WTC11 (cell line): ENCODE measurements at regions not wholly inside any gene's neighbourhood (a gene's known extent, or its start where the extent isn't known, plus 50 kb on each side); places are given as distances from the start of the nearest gene placed in this dataset.

ENCODE experiments used
- ATAC-seq: fragments of 200-7000 bp; cut with Tn5 transposase; 2 replicates; pipeline ENCODE4 v1.10.0; 2021; ENCODE audit warnings: mild to moderate bottlenecking, moderate library complexity
- CTCF ChIA-PET: fragments of 300-600 bp; sonication (Branson Sonifier 250); formaldehyde crosslinking; loops from one replicate; lab custom pipeline; 2021; ENCODE audit warnings: antibody characterized with exemption; lab: Charles Lee
- POLR2A ChIA-PET: fragments of 350-600 bp; sonication (Branson Sonifier 250); formaldehyde crosslinking; loops from one replicate; lab custom pipeline; 2021; ENCODE audit warnings: antibody characterized with exemption; lab: Charles Lee
- DNase-seq: peaks from one replicate; pipeline ENCODE4 v3.0.0; 2021; ENCODE audit warnings: low spot score
- H3K27ac Mint-ChIP-seq: 2 replicates; pipeline ENCODE4 v1.8.0; 2021; ENCODE audit warnings: mixed read lengths
- H3K27me3 Mint-ChIP-seq: 2 replicates; pipeline ENCODE4 v1.8.0; 2021; ENCODE audit warnings: low read depth, mild to moderate bottlenecking, moderate library complexity, mixed read lengths
- H3K36me3 Mint-ChIP-seq: 2 replicates; pipeline ENCODE4 v1.8.0; 2021; ENCODE audit warnings: mixed read lengths
- H3K4me1 Mint-ChIP-seq: 2 replicates; pipeline ENCODE4 v1.8.0; 2022; ENCODE audit warnings: mixed read lengths
- H3K4me3 Mint-ChIP-seq: 2 replicates; pipeline ENCODE4 v1.8.0; 2021; ENCODE audit warnings: mild to moderate bottlenecking, moderate library complexity, mixed read lengths
- H3K9me3 Mint-ChIP-seq: 2 replicates; pipeline ENCODE4 v1.8.0; 2021; ENCODE audit warnings: mixed read lengths
- ATF6 ChIP-seq: sonication (generic); formaldehyde crosslinking; IDR thresholded peaks from 2 replicates; pipeline ENCODE4 v1.8.1; 2023; ENCODE audit warnings: mild to moderate bottlenecking, missing genetic modification reagents
- CBFB ChIP-seq: sonication (generic); formaldehyde crosslinking; IDR thresholded peaks from 2 replicates; pipeline ENCODE4 v1.8.1; 2022; ENCODE audit warnings: mild to moderate bottlenecking, low read depth, missing genetic modification reagents
- CDX4 ChIP-seq: fragments of 250-450 bp; sonication (Bioruptor Pico); IDR thresholded peaks from 2 replicates; pipeline ENCODE4 v1.9.0; 2021; ENCODE audit warnings: moderate library complexity, mild to moderate bottlenecking, inconsistent platforms, borderline replicate concordance
- JUN ChIP-seq: sonication (generic); formaldehyde crosslinking; IDR thresholded peaks from 2 replicates; pipeline ENCODE4 v1.8.0; 2023; ENCODE audit warnings: mild to moderate bottlenecking, missing genetic modification reagents
- MYBL2 ChIP-seq: sonication (generic); formaldehyde crosslinking; IDR thresholded peaks from 2 replicates; pipeline ENCODE4 v1.8.1; 2023; ENCODE audit warnings: mild to moderate bottlenecking, moderate library complexity, missing genetic modification reagents
- NR1H2 ChIP-seq: sonication (generic); formaldehyde crosslinking; IDR thresholded peaks from 2 replicates; pipeline ENCODE4 v1.9.0; 2021; ENCODE audit warnings: mild to moderate bottlenecking, moderate library complexity, missing genetic modification reagents
- PREB ChIP-seq: sonication (generic); formaldehyde crosslinking; IDR thresholded peaks from 2 replicates; pipeline ENCODE4 v1.8.1; 2022; ENCODE audit warnings: mild to moderate bottlenecking, missing genetic modification reagents, moderate library complexity, borderline replicate concordance
- RORB ChIP-seq: fragments of 250-450 bp; sonication (Bioruptor Pico); IDR thresholded peaks from 2 replicates; pipeline ENCODE4 v1.9.0; 2021; ENCODE audit warnings: mild to moderate bottlenecking
- SP1 ChIP-seq: sonication (generic); formaldehyde crosslinking; conservative IDR thresholded peaks from 2 replicates; pipeline ENCODE4 v1.8.1; 2022; ENCODE audit warnings: missing genetic modification reagents
- TEAD1 ChIP-seq: sonication (generic); formaldehyde crosslinking; IDR thresholded peaks from 2 replicates; pipeline ENCODE4 v1.8.0; 2022; ENCODE audit warnings: mild to moderate bottlenecking, missing genetic modification reagents
- USF2 ChIP-seq: sonication (generic); formaldehyde crosslinking; IDR thresholded peaks from 2 replicates; pipeline ENCODE4 v1.8.1; 2023; ENCODE audit warnings: mild to moderate bottlenecking, missing genetic modification reagents, moderate library complexity
- ZBTB21 ChIP-seq: sonication (generic); formaldehyde crosslinking; IDR thresholded peaks from 2 replicates; pipeline ENCODE4 v1.8.1; 2023; ENCODE audit warnings: mild to moderate bottlenecking, missing genetic modification reagents, borderline replicate concordance
- ZBTB43 ChIP-seq: sonication (generic); formaldehyde crosslinking; IDR thresholded peaks from 2 replicates; pipeline ENCODE4 v1.8.1; 2023; ENCODE audit warnings: mild to moderate bottlenecking, missing genetic modification reagents
- ZNF219 ChIP-seq: sonication (generic); formaldehyde crosslinking; IDR thresholded peaks from 2 replicates; pipeline ENCODE4 v1.8.0; 2023; ENCODE audit warnings: missing genetic modification reagents, mild to moderate bottlenecking, borderline replicate concordance
- ZNF423 ChIP-seq: fragments of 250-450 bp; sonication (Bioruptor Pico); IDR thresholded peaks from 2 replicates; pipeline ENCODE4 v2.1.2; 2022; ENCODE audit warnings: mild to moderate bottlenecking, moderate library complexity
- ZNF425 ChIP-seq: fragments of 250-450 bp; sonication (Bioruptor Pico); conservative IDR thresholded peaks from 2 replicates; pipeline ENCODE4 v1.9.0; 2021; ENCODE audit warnings: mild to moderate bottlenecking

- H3K27me3 Mint-ChIP-seq: no peaks in the 10 kb centered on the region
- H3K4me3 Mint-ChIP-seq: no peak overlapping the region
- ChIA-PET CTCF (no interaction called here), POLR2A (no interaction called here)
- H3K36me3 Mint-ChIP-seq: no peaks in the 10 kb centered on the region
- H3K4me1 Mint-ChIP-seq: no peaks in the 10 kb centered on the region; the same call in 1 of the 2 replicates
- ATAC-seq: no peak
- DNase-seq: no peak
- H3K27ac Mint-ChIP-seq: no peak overlapping the region
- H3K9me3 Mint-ChIP-seq: no peaks in the 10 kb centered on the region
- TF ChIP-seq JUN (CRISPR knock-in tag) (no peak), CBFB (no peak), TEAD1 (CRISPR knock-in tag) (no peak), ATF6 (no peak), CDX4 (CRISPR knock-in tag) (no peak), ZBTB21 (CRISPR knock-in tag) (no peak), USF2 (CRISPR knock-in tag) (no peak), ZNF219 (CRISPR knock-in tag) (no peak), ZNF425 (CRISPR knock-in tag) (no peak), ZBTB43 (CRISPR knock-in tag) (no peak), ZNF423 (CRISPR knock-in tag) (no peak)
These were observed 151.6 kb downstream of the TMCO5A start for GRCh38 chr15:38085931-38086568.

- no peak overlapping the region for H3K27ac Mint-ChIP-seq
- H3K4me1 Mint-ChIP-seq: no peaks in the 10 kb centered on the region; the same call in 1 of the 2 replicates
- H3K9me3 Mint-ChIP-seq: no peaks in the 10 kb centered on the region
- H3K4me3 Mint-ChIP-seq: no peak overlapping the region
- DNase-seq (no peak), ATAC-seq (no peak)
- H3K36me3 Mint-ChIP-seq: no peaks in the 10 kb centered on the region
- TF ChIP-seq RORB (CRISPR knock-in tag): no peak
- TF ChIP-seq NR1H2 (CRISPR knock-in tag): no peak
- no peak for TF ChIP-seq ZNF425 (CRISPR knock-in tag)
- no peak for TF ChIP-seq PREB (CRISPR knock-in tag)
- no peak for TF ChIP-seq MYBL2
- no peak for TF ChIP-seq ZNF423 (CRISPR knock-in tag)
- TF ChIP-seq SP1 (CRISPR knock-in tag): no peak
- TF ChIP-seq, all 79 proteins: peak for 0
- ChIA-PET POLR2A (no interaction called here), CTCF (interaction anchor here (0.8 kb wide), 1 partner anchor 84 kb away, joined by 3 read pairs; no protein-coding TSS in a partner anchor)
- no peaks in the 10 kb centered on the region for H3K27me3 Mint-ChIP-seq
These were observed 152.2 kb downstream of the TMCO5A start for GRCh38 chr15:38086611-38087010.
